PC-9 (cell line): ENCODE measurements at regions not wholly inside any gene's neighbourhood (a gene's known extent, or its start where the extent isn't known, plus 50 kb on each side); places are given as distances from the start of the nearest gene placed in this dataset.
"Not testable (repeated sequence)": the region's sequence is repeated elsewhere in the genome, so short reads cannot be mapped to it uniquely, and the experiment has no call there.

ENCODE experiments used
- CTCF ChIP-seq: fragments of 200-600 bp; sonication (generic); conservative IDR thresholded peaks from 2 replicates; pipeline ENCODE4 v1.6.1; 2017; ENCODE audit warnings: mixed run types, antibody characterized with exemption, mild to moderate bottlenecking, moderate library complexity
- EZH2 ChIP-seq: fragments of 200-600 bp; sonication (generic); IDR thresholded peaks from 2 replicates; pipeline ENCODE4 v1.8.0; 2017; ENCODE audit warnings: antibody characterized with exemption, low read depth

GRCh38 chr11:94236416-94236815 is 68.0 kb upstream of the IZUMO1R start:
- not testable (repeated sequence) for TF ChIP-seq EZH2, CTCF
